ENCODE measurements at regions not wholly inside any gene's neighbourhood (a gene's known extent, or its start where the extent isn't known, plus 50 kb on each side); places are given as distances from the start of the nearest gene placed in this dataset.

DNA sequence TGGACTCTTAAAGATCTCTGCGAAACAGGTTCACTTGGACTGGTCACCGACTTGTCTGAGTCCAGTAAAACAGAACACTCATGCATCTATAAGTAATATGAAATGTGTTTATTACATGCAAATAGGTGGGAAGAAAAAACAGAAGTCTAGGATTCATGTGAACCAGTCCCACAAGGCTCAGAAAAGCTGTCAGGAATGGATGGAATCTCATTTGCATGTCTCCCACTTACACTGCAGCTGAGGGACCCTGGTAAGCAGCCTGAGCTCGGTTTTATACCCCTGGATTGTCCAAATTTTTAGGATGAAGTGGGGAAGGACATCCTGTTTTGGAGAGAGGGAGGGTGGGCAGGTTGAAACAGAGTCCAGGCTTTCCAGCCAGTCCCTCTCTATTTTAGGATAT, 1545.1 kb upstream of the PCDH20 start:
- H3K36me3 ChIP-seq (ENCODE audit: insufficient read depth, low read length) = no peaks in the 10 kb centered on the region
- no peaks in the 10 kb centered on the region for H3K79me2 ChIP-seq (ENCODE audit: insufficient read depth, low read length)
- H2AFZ ChIP-seq (ENCODE audit: low read length) = no peak overlapping the region
- H3K9me2 ChIP-seq (replicated peaks; ENCODE audit: low read depth, low read length) = no peaks in the 10 kb centered on the region
- H3K9me3 ChIP-seq (ENCODE audit: insufficient read depth, low read depth, low read length) = no peaks in the 10 kb centered on the region
- no peak overlapping the region for H3K4me2 ChIP-seq (ENCODE audit: low read depth, low read length, poor library complexity, severe bottlenecking)
- no peak overlapping the region for H3K9ac ChIP-seq (ENCODE audit: low read depth, low read length, poor library complexity, severe bottlenecking)
- H3F3A ChIP-seq (ENCODE audit: low read depth) = no peaks in the 10 kb centered on the region
- no peak for TF ChIP-seq EZH2phosphoT487 (IDR thresholded peaks at IDR 0.05; ENCODE audit: borderline replicate concordance)
- no peaks in the 10 kb centered on the region for H3K27me3 ChIP-seq (ENCODE audit: insufficient read depth, low read length, poor library complexity, severe bottlenecking)
- no peaks in the 10 kb centered on the region for H3K4me1 ChIP-seq (ENCODE audit: insufficient read depth, low read length, poor library complexity, severe bottlenecking)
- no peak overlapping the region for H3K4me3 ChIP-seq (ENCODE audit: low read length, poor library complexity, severe bottlenecking)
- H4K20me1 ChIP-seq (ENCODE audit: insufficient read depth, low read length, poor library complexity, severe bottlenecking) = no peaks in the 10 kb centered on the region

DNA sequence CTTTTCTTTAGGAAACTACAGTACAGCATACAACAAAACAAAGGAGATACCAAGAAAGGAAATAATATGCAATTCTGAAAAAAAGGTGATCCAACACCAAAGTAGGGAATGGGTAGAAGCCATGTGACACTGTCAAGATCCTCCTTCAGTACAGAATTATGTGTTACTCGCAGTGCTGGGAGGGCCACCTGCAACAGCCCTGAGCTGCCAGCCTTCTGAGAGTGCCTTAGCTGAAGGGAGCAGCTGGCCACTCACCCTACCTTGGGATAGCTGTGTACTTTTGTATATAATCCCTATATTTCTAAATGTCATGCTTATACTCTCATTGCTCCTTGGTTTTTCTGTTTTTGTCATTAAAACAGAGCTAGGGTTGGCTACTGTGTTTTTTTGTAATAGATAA, 1518.2 kb upstream of the PCDH20 start:
- Histone ChIP-seq H3K27me3 (ENCODE audit: insufficient read depth, low read length, poor library complexity, severe bottlenecking) (no peaks in the 10 kb centered on the region), H3K4me2 (ENCODE audit: low read depth, low read length, poor library complexity, severe bottlenecking) (no peak overlapping the region), H4K20me1 (ENCODE audit: insufficient read depth, low read length, poor library complexity, severe bottlenecking) (no peaks in the 10 kb centered on the region), H2AFZ (ENCODE audit: low read length) (no peak overlapping the region), H3K79me2 (ENCODE audit: insufficient read depth, low read length) (no peaks in the 10 kb centered on the region), H3K4me1 (ENCODE audit: insufficient read depth, low read length, poor library complexity, severe bottlenecking) (no peaks in the 10 kb centered on the region), H3K36me3 (ENCODE audit: insufficient read depth, low read length) (no peaks in the 10 kb centered on the region), H3K9me3 (ENCODE audit: insufficient read depth, low read depth, low read length) (no peaks in the 10 kb centered on the region), H3F3A (ENCODE audit: low read depth) (no peaks in the 10 kb centered on the region), H3K9ac (ENCODE audit: low read depth, low read length, poor library complexity, severe bottlenecking) (no peak overlapping the region), H3K4me3 (ENCODE audit: low read length, poor library complexity, severe bottlenecking) (no peak overlapping the region), H3K9me2 (replicated peaks; ENCODE audit: low read depth, low read length) (no peaks in the 10 kb centered on the region)
- TF ChIP-seq, protein P1, sequence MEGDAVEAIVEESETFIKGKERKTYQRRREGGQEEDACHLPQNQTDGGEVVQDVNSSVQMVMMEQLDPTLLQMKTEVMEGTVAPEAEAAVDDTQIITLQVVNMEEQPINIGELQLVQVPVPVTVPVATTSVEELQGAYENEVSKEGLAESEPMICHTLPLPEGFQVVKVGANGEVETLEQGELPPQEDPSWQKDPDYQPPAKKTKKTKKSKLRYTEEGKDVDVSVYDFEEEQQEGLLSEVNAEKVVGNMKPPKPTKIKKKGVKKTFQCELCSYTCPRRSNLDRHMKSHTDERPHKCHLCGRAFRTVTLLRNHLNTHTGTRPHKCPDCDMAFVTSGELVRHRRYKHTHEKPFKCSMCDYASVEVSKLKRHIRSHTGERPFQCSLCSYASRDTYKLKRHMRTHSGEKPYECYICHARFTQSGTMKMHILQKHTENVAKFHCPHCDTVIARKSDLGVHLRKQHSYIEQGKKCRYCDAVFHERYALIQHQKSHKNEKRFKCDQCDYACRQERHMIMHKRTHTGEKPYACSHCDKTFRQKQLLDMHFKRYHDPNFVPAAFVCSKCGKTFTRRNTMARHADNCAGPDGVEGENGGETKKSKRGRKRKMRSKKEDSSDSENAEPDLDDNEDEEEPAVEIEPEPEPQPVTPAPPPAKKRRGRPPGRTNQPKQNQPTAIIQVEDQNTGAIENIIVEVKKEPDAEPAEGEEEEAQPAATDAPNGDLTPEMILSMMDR (conservative IDR thresholded peaks at IDR 0.05; ENCODE audit: low read length) = no peak
- no peak for TF ChIP-seq EZH2phosphoT487 (IDR thresholded peaks at IDR 0.05; ENCODE audit: borderline replicate concordance)

DNA sequence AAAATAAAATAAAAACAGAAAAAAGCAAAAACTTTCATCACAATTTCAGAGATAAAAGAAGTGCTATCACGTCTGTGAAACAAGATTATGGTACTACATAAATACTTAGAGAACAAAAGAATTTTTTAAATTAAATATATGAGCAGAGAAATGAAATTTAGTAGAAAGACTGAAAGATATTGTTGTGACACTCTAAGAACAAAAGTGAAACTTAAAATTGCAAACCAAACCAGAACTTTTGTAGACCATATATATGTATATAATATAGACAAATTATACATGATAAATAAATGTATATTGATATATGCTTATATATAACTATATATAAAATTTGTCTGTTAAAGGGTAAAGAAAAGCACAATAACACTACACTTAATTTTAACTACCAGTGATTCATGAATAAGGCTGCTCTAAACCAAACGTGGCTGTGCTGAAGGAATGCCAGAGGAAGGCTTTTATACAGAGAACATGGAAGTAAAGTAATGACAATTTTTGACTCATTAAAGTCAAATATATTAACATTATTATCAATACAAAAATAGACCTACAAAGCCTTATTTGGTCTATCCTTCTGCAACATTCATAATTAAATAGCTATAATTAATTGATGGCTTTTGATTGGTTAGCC, 1516.7 kb upstream of the PCDH20 start:
- Histone ChIP-seq H3F3A (ENCODE audit: low read depth) (no peaks in the 10 kb centered on the region), H4K20me1 (ENCODE audit: insufficient read depth, low read length, poor library complexity, severe bottlenecking) (no peaks in the 10 kb centered on the region), H3K9me3 (ENCODE audit: insufficient read depth, low read depth, low read length) (no peaks in the 10 kb centered on the region), H3K4me2 (ENCODE audit: low read depth, low read length, poor library complexity, severe bottlenecking) (no peak overlapping the region), H3K27me3 (ENCODE audit: insufficient read depth, low read length, poor library complexity, severe bottlenecking) (no peaks in the 10 kb centered on the region), H3K4me1 (ENCODE audit: insufficient read depth, low read length, poor library complexity, severe bottlenecking) (no peaks in the 10 kb centered on the region), H3K9ac (ENCODE audit: low read depth, low read length, poor library complexity, severe bottlenecking) (no peak overlapping the region), H3K9me2 (replicated peaks; ENCODE audit: low read depth, low read length) (no peaks in the 10 kb centered on the region), H3K36me3 (ENCODE audit: insufficient read depth, low read length) (no peaks in the 10 kb centered on the region), H3K79me2 (ENCODE audit: insufficient read depth, low read length) (no peaks in the 10 kb centered on the region), H2AFZ (ENCODE audit: low read length) (peak overlapping the region; percentile 49; the same call in 1 of the 2 replicates), H3K4me3 (ENCODE audit: low read length, poor library complexity, severe bottlenecking) (peak overlapping the region; percentile 17)
- TF ChIP-seq, protein P1 (conservative IDR thresholded peaks at IDR 0.05; ENCODE audit: low read length) = no peak
- no peak for TF ChIP-seq EZH2phosphoT487 (IDR thresholded peaks at IDR 0.05; ENCODE audit: borderline replicate concordance)

DNA sequence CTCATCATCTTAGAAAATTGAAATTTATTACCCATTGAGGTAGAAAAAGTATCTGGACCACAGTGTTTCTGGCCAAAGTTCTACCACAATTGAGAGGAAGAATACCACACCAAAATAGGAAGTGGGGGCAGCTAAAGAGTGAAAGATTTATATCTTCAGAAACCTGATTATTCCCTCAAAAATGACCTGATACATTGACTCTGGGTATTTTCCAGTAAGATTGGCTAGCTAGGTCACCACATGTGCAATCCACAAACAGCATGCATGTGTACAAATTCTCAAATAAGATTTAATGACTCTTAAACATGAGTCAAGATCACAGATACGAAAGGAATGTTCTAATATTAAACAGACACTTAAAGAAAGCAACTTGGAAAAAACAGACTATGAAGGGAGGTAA, 1516.2 kb upstream of the PCDH20 start:
- Histone ChIP-seq H3K27me3 (ENCODE audit: insufficient read depth, low read length, poor library complexity, severe bottlenecking) (no peaks in the 10 kb centered on the region), H3F3A (ENCODE audit: low read depth) (no peaks in the 10 kb centered on the region), H3K9me3 (ENCODE audit: insufficient read depth, low read depth, low read length) (no peaks in the 10 kb centered on the region), H3K79me2 (ENCODE audit: insufficient read depth, low read length) (no peaks in the 10 kb centered on the region), H3K9me2 (replicated peaks; ENCODE audit: low read depth, low read length) (no peaks in the 10 kb centered on the region), H3K36me3 (ENCODE audit: insufficient read depth, low read length) (no peaks in the 10 kb centered on the region), H2AFZ (ENCODE audit: low read length) (peak overlapping the region; percentile 49; the same call in 1 of the 2 replicates), H3K9ac (ENCODE audit: low read depth, low read length, poor library complexity, severe bottlenecking) (no peak overlapping the region), H4K20me1 (ENCODE audit: insufficient read depth, low read length, poor library complexity, severe bottlenecking) (no peaks in the 10 kb centered on the region), H3K4me1 (ENCODE audit: insufficient read depth, low read length, poor library complexity, severe bottlenecking) (no peaks in the 10 kb centered on the region), H3K4me2 (ENCODE audit: low read depth, low read length, poor library complexity, severe bottlenecking) (no peak overlapping the region), H3K4me3 (ENCODE audit: low read length, poor library complexity, severe bottlenecking) (peak overlapping the region; percentile 17)
- TF ChIP-seq EZH2phosphoT487 (IDR thresholded peaks at IDR 0.05; ENCODE audit: borderline replicate concordance) = no peak
- TF ChIP-seq, protein P1 (conservative IDR thresholded peaks at IDR 0.05; ENCODE audit: low read length) = no peak

Measured in Loucy (cell line).